ENCODE measurements at regions not wholly inside any gene's neighbourhood (a gene's known extent, or its start where the extent isn't known, plus 50 kb on each side); places are given as distances from the start of the nearest gene placed in this dataset.

DNA sequence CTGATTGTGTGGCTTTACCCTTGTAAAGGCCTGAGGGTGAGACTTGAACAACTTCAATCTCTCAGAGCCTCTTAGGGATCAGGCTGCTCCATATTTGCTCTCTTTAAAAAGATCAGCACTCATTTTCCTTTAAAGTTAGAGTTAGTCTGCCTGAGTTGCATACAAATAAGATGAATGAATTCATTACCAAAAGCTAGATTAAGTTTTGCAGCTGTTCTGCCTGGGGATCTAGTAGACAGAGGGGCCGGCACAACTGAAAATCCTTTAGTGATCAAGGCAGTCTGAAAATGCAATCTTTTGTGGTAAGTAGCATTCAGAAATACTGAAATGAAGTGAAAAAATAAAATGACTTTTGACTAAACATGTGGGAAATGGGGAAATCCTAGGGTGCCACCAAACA is 264.0 kb downstream of the MAN2A1 start:
- TF ChIP-seq CTCF (IDR thresholded peaks at IDR 0.05) = no peak
- no peak for TF ChIP-seq ZFX (IDR thresholded peaks at IDR 0.05; ENCODE audit: borderline replicate concordance)
- no peak overlapping the region for H3K27ac ChIP-seq

GRCh38 chr5:109956884-109957283 is 267.2 kb downstream of the MAN2A1 start:
- TF ChIP-seq CTCF (IDR thresholded peaks at IDR 0.05) = no peak
- no peak for TF ChIP-seq ZFX (IDR thresholded peaks at IDR 0.05; ENCODE audit: borderline replicate concordance)

DNA sequence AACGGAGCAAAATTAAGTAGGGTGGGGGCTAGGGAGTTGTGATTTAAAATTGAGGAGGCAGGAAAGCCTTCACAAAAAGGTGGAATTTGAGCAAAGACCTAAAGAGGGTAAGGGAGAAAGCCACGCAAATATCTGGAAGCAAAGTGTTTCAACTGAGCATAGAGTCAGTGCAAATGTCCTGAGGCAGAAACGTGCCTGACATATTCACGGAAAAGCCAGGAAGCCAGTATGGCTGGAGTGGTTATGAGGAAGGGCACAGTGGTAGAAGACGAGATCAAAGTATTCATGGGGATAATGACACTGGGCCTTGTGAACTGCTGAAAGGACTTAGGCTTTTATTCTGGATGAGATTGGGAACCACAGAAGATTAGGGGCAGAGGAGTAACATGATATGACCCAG is 268.4 kb downstream of the MAN2A1 start:
- no peak overlapping the region for H3K27ac ChIP-seq
- TF ChIP-seq CTCF (IDR thresholded peaks at IDR 0.05) = no peak
- TF ChIP-seq ZFX (IDR thresholded peaks at IDR 0.05; ENCODE audit: borderline replicate concordance) = no peak

More at GRCh38 chr5:109956884-109957283, 267.2 kb downstream of the MAN2A1 start:
- no peak overlapping the region for H3K27ac ChIP-seq

GRCh38 chr5:109959652-109960051 is 269.9 kb downstream of the MAN2A1 start:
- no peak overlapping the region for H3K27ac ChIP-seq
- TF ChIP-seq ZFX (IDR thresholded peaks at IDR 0.05; ENCODE audit: borderline replicate concordance) (no peak), CTCF (IDR thresholded peaks at IDR 0.05) (0 out of 2 replicates have a peak, but pooled peaks have one; percentile 6)

DNA sequence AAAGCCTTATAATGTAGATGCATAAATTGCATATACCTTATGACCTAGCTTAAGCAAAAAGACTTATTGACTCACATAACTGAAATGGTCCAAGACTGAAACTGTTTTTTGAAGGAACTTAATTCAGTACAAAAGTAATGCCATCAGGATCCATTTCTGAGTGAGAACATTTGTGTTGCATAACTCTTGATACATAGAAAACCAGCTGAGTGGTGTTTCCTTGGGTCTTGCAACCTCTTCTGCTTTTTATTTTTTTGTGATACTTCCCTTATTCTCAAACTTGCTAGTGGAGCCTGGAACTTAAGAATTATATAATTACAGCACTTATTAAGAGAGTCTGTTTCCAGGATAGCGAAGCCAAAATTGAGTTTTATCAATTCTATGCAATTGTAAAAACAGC is 272.0 kb downstream of the MAN2A1 start:
- no peak overlapping the region for H3K27ac ChIP-seq
- no peak for TF ChIP-seq CTCF (IDR thresholded peaks at IDR 0.05)
- TF ChIP-seq ZFX (IDR thresholded peaks at IDR 0.05; ENCODE audit: borderline replicate concordance) = no peak

DNA sequence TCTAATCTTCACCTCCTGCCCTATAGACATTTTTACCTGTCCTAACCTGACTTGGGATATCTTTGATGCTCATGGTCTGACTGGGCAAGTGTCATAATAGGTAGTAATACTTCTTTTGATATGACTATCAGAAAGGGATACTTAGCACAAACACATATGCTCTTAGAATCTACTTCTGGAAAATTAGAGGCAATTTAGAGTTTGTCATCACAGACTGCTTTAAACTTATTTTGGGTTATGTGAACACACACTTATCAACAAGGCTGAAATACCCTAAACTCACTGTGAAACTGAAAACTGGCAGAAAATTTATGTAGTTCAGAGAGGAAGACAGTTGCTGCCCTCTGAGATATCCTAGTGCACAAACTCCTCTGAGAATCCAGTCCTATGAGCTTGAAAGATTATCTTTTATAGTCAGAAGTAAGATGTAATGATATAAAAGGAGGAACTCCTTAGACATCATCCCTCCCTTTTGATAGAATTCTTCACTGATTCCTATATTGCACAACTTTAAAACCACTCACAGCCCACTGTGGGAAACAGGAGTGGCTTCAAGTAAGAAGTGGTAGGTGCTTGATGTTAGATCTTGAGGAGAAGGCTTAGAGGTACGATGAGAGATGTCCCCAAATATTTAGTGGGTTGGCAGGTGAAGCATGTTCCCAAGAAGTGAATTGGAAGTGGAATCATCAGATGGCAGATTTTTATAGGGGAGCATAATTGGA is 273.3 kb downstream of the MAN2A1 start:
- TF ChIP-seq CTCF (IDR thresholded peaks at IDR 0.05) (no peak), ZFX (IDR thresholded peaks at IDR 0.05; ENCODE audit: borderline replicate concordance) (no peak)

DNA sequence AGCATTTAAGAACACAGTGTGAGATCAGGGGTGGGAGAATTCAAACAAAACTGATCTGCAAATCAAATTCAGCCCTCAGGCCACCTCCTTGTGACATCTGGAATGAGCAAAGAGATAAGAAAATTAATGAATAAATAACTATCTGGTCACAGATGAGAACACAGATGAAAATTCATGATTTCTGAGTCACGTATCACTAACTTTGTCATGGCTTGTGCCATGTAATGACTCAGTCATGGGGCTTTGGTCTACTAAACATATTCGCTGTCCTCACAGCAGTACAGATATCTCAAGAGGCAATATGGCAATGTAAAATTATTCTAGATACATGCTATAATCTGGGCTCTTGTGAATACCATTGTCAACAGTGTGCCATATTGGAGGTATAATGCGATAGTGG is 274.4 kb downstream of the MAN2A1 start:
- TF ChIP-seq CTCF (IDR thresholded peaks at IDR 0.05) (no peak), ZFX (IDR thresholded peaks at IDR 0.05; ENCODE audit: borderline replicate concordance) (no peak)
- no peak overlapping the region for H3K27ac ChIP-seq

More for the DNA sequence above, 273.3 kb downstream of the MAN2A1 start:
- no peak overlapping the region for H3K27ac ChIP-seq

Measured in 22Rv1 (cell line).